BE2C (cell line): ENCODE measurements at regions not wholly inside any gene's neighbourhood (a gene's known extent, or its start where the extent isn't known, plus 50 kb on each side); places are given as distances from the start of the nearest gene placed in this dataset.
"Not testable (repeated sequence)": the region's sequence is repeated elsewhere in the genome, so short reads cannot be mapped to it uniquely, and the experiment has no call there.

Experiments
- DNase-seq: peaks from one replicate; pipeline ENCODE4 v3.0.0-alpha.2; 2020
- H3K27me3 ChIP-seq: fragments of 250-450 bp; sonication (Bioruptor Pico); 2 replicates; pipeline ENCODE4 v1.5.1; 2020; ENCODE audit warnings: mild to moderate bottlenecking
- H3K36me3 ChIP-seq: fragments of 250-450 bp; sonication (Bioruptor Pico); 2 replicates; pipeline ENCODE4 v1.5.1; 2020; ENCODE audit warnings: mild to moderate bottlenecking
- H3K4me1 ChIP-seq: fragments of 250-450 bp; sonication (Bioruptor Pico); 2 replicates; pipeline ENCODE4 v1.5.1; 2020
- H3K4me3 ChIP-seq: 2 replicates; pipeline ENCODE4 v1.5.1; 2011; ENCODE audit warnings: low read depth, low read length
- H3K9me3 ChIP-seq: fragments of 250-450 bp; sonication (Bioruptor Pico); 2 replicates; pipeline ENCODE4 v1.5.1; 2020
- CTCF ChIP-seq: IDR thresholded peaks from 2 replicates; pipeline ENCODE4 v1.5.1; 2012; ENCODE audit warnings: mild to moderate bottlenecking, low read depth, low read length

- DNase-seq = no peak
- Histone ChIP-seq H3K9me3 (no peaks in the 10 kb centered on the region), H3K4me3 (no peak overlapping the region), H3K4me1 (no peaks in the 10 kb centered on the region), H3K27me3 (peaks cover 68% of the 10 kb centered on the region), H3K36me3 (no peaks in the 10 kb centered on the region)
- TF ChIP-seq CTCF = no peak
These were observed 73.2 kb downstream of the NPEPL1 start for GRCh38 chr20:58765780-58766179.

- not testable (repeated sequence) for H3K36me3 ChIP-seq, H3K4me3 ChIP-seq, H3K4me1 ChIP-seq, DNase-seq, H3K9me3 ChIP-seq
- H3K27me3 ChIP-seq = peaks cover 78% of the 10 kb centered on the region
These were observed 75.2 kb downstream of the NPEPL1 start for GRCh38 chr20:58767817-58768216.
